Jurkat, Clone E6-1 (cell line): ENCODE measurements at regions not wholly inside any gene's neighbourhood (a gene's known extent, or its start where the extent isn't known, plus 50 kb on each side); places are given as distances from the start of the nearest gene placed in this dataset.

Source experiments
- DNase-seq: peaks from one replicate; pipeline ENCODE4 v3.0.0-alpha.2; 2011; ENCODE audit warnings: low read depth, low spot score
- H3K4me3 ChIP-seq: 2 replicates; pipeline ENCODE4 v1.5.1; 2011; ENCODE audit warnings: mild to moderate bottlenecking, low read length, control low read depth, moderate library complexity

DNA sequence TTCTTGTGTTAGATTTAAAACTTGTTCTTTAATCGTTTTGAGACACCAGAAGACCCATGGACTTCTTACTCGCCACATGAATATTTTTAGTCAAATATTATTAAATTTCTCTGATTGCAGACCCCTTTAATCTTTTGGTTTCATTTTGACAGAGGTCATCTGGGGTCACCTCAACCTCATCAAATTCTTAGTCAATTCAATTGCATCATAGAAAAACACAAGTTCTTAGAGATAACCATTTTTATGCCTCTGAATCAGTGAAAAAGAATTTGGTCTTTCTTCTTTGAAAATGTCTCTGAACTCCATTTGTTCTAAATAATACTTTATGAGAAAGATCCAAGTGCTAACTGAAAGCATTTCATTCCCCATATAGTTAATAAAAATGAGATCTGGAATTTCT, 55.2 kb upstream of the CBLN4 start:
- H3K4me3 ChIP-seq: no peak overlapping the region

DNA sequence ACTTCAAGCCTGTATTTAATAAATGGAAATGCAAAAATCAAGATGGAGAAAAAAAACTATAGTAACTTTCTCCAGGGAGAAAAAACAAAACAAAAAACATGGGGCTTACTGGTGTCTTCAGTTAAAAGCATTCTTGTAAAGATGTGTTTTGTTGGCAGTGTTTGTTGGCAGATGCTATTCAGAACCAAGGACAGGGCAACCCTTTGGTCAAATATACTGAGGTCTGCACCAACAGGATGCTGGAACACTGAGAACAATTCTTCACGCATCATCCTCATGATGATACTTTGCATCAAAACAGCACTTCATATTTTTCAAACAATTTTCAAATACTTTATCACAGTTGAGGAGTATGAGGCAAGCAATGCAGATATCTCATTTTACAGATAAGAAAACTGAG, 63.7 kb upstream of the CBLN4 start:
- no peak overlapping the region for H3K4me3 ChIP-seq
- peak; percentile 2 for DNase-seq

More for the DNA sequence above, 55.2 kb upstream of the CBLN4 start:
- no peak for DNase-seq

DNA sequence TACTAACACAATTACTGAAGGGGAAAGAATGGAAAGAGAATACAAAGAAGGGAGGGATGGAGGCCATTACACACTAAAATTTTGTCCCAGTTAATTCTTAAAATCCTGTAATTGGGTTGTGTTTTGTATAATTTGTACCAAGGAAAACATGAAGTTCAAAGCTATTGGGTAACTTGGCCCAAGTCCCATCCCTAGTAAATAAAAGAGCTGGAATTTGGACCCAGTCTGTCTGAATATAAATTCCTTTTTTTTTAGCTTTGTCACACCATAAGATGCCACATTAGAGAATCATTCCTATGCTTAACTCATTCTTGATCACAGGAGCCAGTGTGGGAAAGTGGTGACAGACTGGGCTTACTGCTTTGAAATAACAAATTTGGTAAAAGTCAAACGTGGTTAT, 66.8 kb upstream of the CBLN4 start:
- H3K4me3 ChIP-seq: no peak overlapping the region
- no peak for DNase-seq

DNA sequence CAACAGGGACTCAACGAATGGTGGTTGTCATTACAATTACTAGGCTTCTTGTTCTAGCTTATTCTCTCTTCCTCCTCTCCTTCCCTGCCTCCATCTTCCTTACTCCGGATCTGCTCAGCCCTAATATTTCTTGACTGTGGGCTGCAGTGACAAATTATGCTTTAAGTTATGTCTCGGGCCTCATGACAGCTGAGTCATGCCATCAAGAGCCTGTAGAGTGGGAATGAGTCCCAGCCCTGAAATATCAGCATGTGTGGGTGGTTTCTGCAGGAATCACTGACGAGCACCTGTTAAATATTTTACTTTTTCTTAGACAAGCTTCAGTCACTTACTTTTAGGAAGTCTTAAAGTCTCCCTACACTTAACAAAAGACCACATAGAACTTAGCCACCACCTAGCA, 83.1 kb upstream of the CBLN4 start:
- no peak for DNase-seq
- no peak overlapping the region for H3K4me3 ChIP-seq

DNA sequence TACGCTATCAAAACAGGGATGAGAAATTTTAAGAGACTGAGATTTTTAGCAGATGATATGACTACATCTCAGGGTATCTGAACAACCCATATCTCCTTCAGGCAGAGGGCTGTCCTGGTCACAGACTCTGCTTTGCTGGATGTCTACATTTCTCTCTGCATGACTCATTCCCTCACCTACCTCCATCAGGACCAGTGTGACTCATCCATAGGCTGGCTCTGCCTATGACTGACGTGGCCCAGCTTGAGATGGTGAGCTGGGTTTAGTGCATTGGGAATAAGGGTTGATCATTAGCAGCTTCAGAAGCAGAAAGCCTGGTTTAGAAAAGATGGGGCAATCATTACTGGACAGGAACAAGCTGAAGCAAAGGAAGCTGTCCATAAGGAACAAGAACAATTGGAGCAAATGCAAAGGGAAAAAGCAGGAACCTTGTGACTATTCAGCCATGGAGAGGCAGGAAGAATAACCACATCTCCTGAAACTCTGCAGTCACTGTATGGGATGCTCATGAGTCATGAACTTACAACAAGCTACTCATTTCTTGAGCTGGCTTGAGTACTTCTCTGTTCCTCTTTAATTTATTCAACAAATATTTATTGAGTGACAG, 86.4 kb upstream of the CBLN4 start:
- H3K4me3 ChIP-seq: no peak overlapping the region
- DNase-seq: no peak

DNA sequence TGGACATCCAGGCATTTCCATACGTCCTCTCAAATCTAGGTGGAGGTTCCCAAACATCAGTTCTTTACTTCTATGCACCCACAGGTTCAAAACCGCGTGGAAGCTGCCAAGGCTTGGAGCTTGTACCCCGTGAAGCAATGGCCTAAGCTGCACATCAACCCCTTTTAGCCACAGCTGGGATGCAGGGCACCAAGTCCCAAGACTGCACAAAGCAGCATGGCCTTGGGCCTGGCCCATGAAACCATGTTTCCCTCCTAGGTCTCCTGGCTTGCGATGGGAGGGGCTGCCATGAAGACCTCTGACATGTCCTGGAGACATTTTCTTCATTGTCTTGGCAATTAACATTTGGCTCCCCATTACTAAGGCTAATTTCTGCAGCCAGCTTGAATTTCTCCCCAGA, 88.9 kb upstream of the CBLN4 start:
- DNase-seq: no peak
- H3K4me3 ChIP-seq: no peak overlapping the region

DNA sequence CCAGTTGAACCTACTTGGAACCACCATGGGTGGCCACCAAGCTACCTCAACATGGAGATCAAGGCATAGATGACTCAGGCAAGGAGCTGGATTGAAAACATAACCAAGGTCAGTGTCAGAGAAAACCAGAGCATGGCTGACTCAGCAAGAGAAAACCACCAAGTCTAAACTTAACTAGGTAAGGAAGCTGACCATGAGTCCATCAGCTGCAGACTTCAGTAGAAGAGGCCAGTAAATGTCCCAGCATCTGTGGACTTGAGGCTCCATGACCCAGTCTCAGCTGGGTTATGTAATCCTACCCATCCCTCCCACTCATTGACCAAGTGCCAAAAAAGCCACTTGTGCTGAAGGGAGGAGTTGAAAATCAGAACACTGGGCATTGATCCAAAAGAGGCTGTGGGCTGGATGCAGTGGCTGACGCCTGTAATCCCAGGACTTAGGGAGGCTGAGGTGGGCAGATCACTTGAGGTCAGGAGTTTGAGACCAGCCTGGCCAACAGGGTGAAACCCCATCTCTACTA, 93.7 kb upstream of the CBLN4 start:
- no peak for DNase-seq
- no peak overlapping the region for H3K4me3 ChIP-seq

DNA sequence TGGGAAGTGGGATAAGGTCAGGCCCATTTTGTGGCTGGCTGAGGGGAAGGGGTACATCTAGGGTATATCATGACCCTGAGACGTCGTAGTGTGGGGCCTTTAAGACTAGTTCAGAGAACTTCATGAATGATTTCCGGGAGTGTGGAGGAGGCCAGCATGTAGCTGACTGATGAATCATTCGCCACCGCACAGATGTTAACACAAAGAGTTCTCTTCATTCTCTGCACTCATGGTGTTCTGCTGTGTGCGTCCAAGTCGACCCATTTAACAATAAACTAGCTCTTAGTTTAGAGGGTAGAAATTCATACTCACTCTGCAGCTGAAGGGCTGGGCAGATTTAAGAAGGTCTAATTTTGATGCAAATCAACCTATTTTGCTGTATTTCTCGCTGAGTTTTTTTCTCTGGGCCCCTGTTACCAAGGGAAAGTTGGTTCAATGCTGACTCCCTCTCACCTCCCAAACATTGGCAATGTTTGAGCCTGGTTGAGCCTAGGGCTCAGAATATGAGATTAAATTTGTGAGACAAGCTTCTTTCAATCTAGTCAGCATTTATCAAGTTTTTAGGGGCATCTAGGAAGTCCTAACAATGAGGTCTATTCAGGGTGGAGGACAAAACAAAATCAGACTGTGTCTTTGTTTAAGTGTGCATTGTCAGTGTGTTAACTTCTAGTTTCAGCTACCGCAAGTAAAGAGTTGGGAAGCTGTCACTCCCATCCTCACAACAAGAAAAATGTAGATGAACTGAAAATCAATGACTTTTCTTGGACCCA, 106.8 kb upstream of the CBLN4 start:
- no peak for DNase-seq
- no peak overlapping the region for H3K4me3 ChIP-seq

DNA sequence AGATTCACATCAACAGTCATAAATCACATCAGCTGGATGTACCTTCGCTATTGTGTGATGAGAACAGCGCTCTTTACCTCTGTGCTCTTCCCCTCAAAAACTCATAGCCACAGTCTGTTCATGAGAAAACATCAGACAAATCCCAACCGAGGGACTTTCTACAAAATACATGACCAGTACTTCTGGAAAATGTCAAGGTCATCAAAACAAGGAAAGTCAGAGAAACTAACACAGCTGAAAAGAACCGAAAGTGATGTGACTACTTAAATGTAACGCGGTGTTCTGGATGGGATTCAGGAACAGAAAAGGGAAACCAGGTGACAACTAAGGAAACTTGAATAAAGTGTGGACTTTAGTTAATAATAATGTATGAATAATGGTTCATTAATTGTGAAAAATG, 112.0 kb upstream of the CBLN4 start:
- no peak overlapping the region for H3K4me3 ChIP-seq
- no peak for DNase-seq

DNA sequence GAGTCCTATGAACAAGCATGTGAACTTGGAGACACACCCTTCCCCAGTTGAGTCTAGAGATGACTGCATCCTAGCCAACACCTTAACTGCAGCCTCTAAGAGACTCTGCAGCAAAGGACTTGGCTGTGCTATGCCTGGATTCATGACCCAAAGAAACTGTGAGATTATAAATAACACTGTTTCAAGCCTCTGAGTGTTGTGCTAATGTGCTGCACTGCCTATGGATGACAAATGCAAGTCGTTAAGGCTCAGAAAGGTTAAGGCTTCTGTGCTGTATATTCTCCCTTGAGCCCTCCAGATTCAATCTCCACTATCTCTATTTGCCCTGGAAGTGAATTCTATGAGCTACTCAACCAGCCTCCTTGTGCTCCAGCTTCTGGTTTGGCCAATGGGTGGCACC, 116.5 kb upstream of the CBLN4 start:
- no peak for DNase-seq
- H3K4me3 ChIP-seq: no peak overlapping the region

DNA sequence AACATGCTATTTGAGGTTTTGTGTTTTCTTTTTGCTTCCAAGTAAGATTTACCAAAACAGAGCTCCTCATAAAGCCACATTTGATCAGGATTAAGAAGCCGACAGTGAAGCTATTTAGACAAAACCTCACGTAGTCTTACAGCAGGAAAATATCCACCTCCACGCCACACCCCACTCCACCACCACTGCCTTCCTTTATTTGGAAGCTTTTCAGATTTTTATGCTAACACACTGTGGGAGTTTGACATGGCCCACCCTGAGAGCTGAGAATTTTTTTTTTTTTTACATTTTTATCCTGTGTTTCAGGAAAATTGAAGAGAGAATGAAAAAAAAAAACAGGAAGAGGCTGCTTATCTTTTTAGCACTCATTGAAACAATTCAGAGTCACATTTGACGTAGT, 104.8 kb upstream of the MC3R start:
- DNase-seq: no peak

DNA sequence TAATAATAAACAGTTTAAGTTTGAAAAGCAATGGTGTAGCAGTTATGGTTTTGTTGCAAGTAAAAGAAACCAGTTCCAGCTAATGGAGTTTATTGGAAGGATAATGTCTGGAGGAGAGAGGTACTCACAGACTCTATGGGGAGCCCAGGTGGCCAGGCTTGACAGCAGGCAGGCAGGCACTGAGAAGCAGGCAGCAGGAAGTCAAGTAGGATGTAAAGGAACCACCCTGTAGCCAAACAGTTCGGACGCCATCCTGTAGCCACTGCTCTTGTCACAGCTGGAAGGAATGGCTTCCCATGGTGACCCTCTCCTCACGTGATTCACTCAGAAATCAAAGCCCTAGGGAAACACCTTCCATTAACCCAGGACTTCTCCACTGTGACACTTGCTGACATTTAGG, 96.7 kb upstream of the MC3R start:
- no peak for DNase-seq

More for the DNA sequence above, 104.8 kb upstream of the MC3R start:
- H3K4me3 ChIP-seq: no peak overlapping the region

DNA sequence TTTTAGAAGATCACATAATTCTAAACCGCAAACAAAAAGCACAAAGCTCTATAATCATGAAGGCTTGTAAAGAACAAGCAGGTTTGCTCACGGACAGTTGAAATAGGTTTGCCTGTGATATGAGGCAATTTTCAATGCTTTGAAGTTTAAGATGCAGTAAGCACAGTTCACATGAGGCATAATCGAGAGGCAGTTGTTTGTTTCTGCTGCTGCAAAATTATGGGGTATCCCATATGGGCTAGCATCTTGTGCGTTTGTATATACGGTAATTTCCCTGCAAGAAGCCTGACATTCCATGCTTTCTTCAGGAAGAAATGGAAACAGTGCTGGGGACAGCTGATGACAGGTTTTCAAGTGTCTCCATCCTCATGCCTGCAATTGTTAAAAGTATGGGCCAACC, 94.6 kb upstream of the MC3R start:
- no peak for DNase-seq
- H3K4me3 ChIP-seq: no peak overlapping the region

More for the DNA sequence above, 96.7 kb upstream of the MC3R start:
- H3K4me3 ChIP-seq: no peak overlapping the region

DNA sequence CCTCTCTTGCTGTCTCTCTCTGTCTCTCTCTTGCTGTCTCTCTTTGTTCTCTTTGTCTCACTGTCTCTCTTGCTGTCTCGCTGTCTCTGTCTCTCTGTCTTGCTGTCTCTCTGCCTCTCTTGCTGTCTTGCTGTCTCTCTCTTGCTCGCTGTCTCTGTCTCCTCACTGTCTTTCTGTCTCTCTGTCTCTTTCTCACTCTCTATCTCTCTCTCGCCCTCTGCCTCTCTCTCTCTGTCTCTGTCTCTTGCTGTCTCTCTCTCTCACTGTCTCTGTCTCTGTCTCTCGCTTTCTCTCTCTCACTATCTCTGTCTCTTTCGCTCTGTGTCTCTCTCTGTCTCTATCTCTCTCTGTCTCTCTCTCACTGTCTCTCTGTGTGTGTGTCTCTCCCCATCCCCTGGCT, 92.9 kb upstream of the MC3R start:
- DNase-seq: no peak

DNA sequence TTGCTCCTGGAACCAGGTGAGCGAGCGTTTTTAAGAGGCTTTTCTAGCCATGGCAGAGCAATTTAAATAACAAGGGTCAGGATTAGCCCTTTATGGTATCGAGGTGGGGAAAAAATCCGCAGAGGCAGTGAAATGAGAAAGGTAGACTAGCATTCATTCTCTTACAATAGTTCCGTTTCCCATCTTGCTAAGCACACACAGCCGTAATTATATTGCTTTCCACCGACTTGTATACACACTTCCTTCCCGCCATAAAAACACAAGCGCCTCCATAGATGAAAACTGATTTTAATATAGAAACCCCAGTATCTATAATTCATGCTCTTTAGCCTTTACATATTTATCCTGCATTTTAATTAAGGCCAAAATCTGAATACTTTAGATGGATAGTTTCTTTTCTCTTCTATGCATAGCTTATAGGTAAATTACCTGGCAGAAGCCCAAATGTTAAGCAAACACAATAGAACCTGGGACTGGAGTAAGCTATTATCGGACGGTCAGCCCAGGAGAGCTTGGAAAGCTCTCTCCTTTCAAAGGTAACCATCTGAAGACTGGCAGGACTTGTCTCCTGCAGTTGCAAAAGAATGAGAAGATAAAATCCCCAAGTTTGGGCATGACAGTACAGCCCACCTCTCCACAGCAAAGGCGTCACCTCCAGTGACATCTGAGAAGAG, 90.9 kb upstream of the MC3R start:
- H3K4me3 ChIP-seq: no peak overlapping the region
- DNase-seq: no peak

More for the DNA sequence above, 92.9 kb upstream of the MC3R start:
- H3K4me3 ChIP-seq: no peak overlapping the region

DNA sequence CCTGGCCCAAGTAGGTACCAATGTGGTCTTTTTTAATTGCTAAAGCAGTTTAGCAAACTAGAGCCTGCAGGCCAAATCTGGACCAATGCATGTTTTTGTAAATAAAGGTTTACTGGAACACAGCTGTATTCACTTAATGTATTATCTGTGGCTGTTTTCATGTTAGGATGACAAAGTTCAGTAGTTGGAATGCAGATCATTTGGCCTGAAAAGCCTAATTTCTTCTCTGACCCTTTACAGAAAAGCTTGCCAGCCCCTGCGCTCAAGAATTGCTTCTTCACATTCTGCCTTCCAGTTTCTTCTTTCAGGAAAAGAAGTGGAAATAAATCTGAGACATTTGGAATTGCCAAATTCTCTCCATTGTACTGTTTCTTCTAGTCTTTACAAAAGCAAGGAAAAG, 90.0 kb upstream of the MC3R start:
- DNase-seq: no peak
- H3K4me3 ChIP-seq: no peak overlapping the region

DNA sequence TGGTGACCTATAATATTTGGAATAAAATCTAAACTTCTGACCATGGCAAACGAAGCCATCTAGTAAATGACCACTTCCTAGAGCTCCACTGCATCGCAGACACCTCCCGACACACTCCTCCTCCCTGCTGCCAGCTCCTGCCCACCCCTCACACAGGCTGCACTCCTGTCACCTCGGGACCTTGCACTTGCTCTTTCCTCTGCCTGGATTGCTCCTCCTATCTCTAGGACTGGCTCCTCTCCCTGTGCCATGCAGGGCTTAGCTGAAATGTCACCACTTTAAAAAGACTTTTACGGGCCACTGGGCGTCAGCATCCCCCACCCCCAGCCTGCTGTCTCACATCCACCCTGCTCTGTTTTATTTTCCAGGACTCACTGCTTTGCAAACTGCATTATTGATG, 87.6 kb upstream of the MC3R start:
- DNase-seq: no peak
- H3K4me3 ChIP-seq: no peak overlapping the region

DNA sequence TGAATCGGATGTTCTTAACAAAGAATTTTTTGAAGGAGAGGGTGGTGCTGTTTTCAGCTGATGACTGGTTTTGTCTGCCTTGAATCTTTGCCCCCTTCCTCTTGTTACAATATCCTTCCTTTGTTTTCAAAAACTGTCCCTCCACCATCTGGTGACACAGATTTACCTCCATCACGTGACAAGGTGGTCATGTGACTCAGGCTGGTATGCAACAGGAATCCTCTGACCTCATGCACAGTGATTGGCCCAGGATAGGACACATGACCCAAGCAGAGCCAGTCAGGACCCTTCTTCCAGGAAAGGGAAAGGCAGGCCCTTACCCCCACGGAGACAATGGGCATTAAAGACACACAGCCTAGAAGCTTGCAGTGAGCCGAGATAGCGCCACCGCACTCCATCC, 84.7 kb upstream of the MC3R start:
- DNase-seq: peak; percentile 40
- no peak overlapping the region for H3K4me3 ChIP-seq

DNA sequence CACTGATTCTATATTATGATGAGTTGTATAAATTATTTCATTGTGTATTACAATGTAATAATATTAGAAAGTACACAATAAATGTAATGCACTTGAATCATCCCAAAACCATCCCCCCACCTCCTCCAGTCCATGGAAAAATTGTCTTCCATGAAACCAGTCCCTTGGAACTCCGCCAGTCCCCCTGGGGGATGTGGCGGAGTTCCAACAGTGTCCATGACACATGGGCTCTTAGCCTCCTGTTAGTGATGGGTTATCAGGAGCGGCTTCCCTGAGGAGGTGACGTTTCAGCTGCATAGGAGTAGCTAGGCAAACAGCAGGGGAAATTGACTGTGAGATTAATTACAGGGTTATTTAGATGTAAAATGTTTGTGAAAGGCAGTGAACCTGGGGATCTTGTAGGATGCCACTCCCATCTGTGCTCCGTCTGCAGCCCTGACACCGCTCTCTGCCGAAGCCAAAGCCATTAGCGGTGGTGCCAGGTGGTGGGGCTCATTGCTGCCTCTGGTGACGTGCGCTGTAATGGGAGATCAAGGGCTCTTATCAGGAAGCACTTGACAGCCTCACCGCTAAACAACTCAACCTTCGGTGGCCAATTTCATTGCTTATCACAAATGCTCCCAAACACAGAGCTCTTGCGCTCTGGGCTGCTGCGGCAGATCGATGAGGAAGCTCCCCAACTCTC, 81.6 kb upstream of the MC3R start:
- no peak for DNase-seq
- H3K4me3 ChIP-seq: no peak overlapping the region
